Lower leg skin (tissue), 4 donors: ENCODE measurements at regions not wholly inside any gene's neighbourhood (a gene's known extent, or its start where the extent isn't known, plus 50 kb on each side); places are given as distances from the start of the nearest gene placed in this dataset.

ENCODE experiments used
- DNase-seq, 2 donors: peaks; one replicate each; pipeline ENCODE4 v3.0.0-alpha.2; 2019; ENCODE audit warnings: low spot score in 2 of 2
- H3K4me3 ChIP-seq: fragments of 200-600 bp; sonication (generic); 2 replicates; pipeline ENCODE4 v1.5.1; 2017; ENCODE audit warnings: mild to moderate bottlenecking, low read depth; ENCODE audit not compliant: poor library complexity, severe bottlenecking
- POLR2A ChIP-seq, 2 donors: fragments of 450-650 bp; IDR thresholded peaks; one replicate each; pipeline ENCODE4 v1.6.1; 2016 to 2017; ENCODE audit warnings: antibody characterized with exemption in 2 of 2, mild to moderate bottlenecking in 1 of 2, moderate library complexity in 1 of 2
- WGBS, 2 donors: methylation state at CpG; one replicate each; pipeline ENCODE4 v1.1.5; 2018; 5-methylcytosine and 5-hydroxymethylcytosine counted together
- intact Hi-C: fragments of 100-400 bp; cut with DNase I; formaldehyde crosslinking; loops from one replicate; pipeline ENCODE4 v1.15.0; 2023; ENCODE audit warnings: low total_unique reads
- TF ChIP-seq, protein P1 (sequence below), 3 donors: fragments of 450-650 bp; IDR thresholded peaks; one replicate each; pipeline ENCODE4 v1.5.1; 2016; ENCODE audit warnings: antibody characterized with exemption in 3 of 3, mild to moderate bottlenecking in 3 of 3, moderate library complexity in 2 of 3

DNA sequence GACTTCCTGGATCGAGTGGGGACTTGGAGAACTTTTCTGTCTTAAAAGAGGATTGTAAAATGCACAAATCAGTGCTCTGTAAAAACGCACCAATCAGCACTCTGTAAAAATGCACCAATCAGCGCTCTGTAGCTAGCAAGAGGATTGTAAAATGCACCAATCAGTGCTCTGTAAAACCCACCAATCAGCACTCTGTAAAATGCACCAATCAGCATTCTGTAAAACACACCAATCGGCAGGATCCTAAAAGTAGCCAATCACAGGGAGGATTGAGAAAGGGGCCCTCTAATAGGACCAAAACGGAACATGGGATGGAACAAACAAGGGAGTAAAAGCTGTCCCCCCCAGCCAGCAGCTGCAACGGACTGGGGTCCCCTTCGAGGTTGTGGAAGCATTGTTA lies 587.4 kb upstream of the ALCAM start:
- intact Hi-C loops = no loop called here
- DNase-seq = no peak
- H3K4me3 ChIP-seq = no peak overlapping the region
- TF ChIP-seq, protein P1, sequence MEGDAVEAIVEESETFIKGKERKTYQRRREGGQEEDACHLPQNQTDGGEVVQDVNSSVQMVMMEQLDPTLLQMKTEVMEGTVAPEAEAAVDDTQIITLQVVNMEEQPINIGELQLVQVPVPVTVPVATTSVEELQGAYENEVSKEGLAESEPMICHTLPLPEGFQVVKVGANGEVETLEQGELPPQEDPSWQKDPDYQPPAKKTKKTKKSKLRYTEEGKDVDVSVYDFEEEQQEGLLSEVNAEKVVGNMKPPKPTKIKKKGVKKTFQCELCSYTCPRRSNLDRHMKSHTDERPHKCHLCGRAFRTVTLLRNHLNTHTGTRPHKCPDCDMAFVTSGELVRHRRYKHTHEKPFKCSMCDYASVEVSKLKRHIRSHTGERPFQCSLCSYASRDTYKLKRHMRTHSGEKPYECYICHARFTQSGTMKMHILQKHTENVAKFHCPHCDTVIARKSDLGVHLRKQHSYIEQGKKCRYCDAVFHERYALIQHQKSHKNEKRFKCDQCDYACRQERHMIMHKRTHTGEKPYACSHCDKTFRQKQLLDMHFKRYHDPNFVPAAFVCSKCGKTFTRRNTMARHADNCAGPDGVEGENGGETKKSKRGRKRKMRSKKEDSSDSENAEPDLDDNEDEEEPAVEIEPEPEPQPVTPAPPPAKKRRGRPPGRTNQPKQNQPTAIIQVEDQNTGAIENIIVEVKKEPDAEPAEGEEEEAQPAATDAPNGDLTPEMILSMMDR (IDR thresholded peaks at IDR 0.05) = no peak
- no peak for TF ChIP-seq POLR2A (IDR thresholded peaks at IDR 0.05)
- 91 to 93% methylated on average over 7 of the region's 7 CpGs for WGBS, 2 donors

DNA sequence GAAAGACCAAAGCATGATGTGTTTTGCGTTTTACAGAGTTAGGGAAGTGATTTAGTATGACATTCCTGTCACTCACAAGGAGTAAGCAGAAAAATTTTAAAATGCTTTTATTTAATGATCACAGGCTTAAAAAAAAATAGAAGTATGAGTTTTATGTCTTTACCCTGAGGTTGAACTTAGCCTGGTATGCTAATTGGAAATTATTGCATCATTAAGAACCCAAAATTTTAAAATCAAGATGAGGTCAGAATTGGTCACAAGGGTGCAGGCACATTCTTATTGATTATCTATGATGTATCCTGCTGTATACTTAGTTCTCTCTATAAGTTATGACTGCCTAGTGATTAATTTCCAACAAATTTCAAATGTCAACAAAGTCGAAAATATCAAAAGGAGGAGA lies 585.6 kb upstream of the ALCAM start:
- 62 to 67% methylated on average over 2 of the region's 2 CpGs for WGBS, 2 donors
- no peak for DNase-seq
- H3K4me3 ChIP-seq = no peak overlapping the region
- TF ChIP-seq POLR2A (IDR thresholded peaks at IDR 0.05) = no peak
- TF ChIP-seq, protein P1 (IDR thresholded peaks at IDR 0.05) = no peak
- intact Hi-C loops = no loop called here

DNA sequence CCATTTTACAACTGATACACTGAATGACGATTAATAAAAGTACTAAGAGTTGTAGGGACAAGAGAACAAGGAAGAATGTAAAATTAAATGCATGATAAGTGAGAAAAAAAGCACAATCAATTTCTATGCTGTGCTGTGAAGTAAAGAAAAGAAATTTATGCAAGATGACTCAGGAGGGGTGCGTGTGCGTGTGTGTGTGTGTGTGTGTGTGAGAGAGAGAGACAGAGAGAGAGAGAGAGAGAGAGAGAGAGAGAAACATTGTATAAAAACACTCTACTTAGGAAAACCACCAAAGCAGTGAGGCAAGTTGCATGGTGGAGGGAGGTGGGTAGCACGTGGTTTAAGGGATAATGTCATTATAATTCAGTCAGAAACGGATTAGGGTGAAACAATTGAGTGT lies 580.8 kb upstream of the ALCAM start:
- intact Hi-C loops = no loop called here
- no peak for DNase-seq
- TF ChIP-seq POLR2A (IDR thresholded peaks at IDR 0.05) = no peak
- TF ChIP-seq, protein P1 (IDR thresholded peaks at IDR 0.05) = no peak
- 70 to 83% methylated on average over 5 of the region's 5 CpGs for WGBS, 2 donors
- no peak overlapping the region for H3K4me3 ChIP-seq

DNA sequence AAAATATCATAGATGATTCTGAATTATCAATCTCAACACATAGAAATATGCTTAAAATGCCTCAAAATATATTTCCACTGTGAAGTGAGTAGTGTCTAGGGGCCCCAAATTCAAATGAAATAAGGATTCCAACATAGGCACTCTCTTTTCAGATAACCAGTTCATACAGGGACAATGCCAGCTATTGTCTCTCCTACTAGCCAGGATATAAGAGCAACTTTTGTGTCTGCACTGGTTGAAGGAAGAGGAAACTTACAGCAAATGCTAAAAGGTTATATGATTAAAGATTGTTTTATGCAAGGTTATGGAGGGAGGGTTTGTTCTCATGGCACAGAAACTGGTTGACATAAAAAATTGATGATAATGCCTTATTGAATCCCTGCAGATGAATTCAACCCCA lies 579.4 kb upstream of the ALCAM start:
- intact Hi-C loops = no loop called here
- no peak overlapping the region for H3K4me3 ChIP-seq
- DNase-seq = no peak
- TF ChIP-seq, protein P1 (IDR thresholded peaks at IDR 0.05) = no peak
- no peak for TF ChIP-seq POLR2A (IDR thresholded peaks at IDR 0.05)

DNA sequence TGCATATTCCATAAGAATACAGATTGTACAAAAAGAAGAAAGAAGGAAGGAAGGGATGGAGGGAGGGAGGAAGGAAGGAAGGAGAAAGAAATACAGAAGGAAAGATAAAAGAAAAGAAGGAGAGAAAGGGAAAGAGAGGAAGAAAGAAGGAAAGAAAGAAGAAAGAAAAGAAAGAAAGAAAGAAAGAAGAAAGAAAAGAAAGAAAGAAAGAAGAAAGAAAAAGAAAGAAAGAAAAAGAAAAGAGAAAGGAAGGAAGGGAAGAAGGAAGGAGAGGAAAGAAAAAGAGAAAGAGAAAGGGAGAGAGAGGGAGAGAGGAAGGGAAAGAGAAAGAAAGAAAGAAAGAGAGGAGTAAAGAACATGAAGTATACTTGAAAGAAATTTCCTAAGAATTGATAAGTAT lies 577.9 kb upstream of the ALCAM start:
- no peak overlapping the region for H3K4me3 ChIP-seq
- intact Hi-C loops = no loop called here
- no peak for DNase-seq
- TF ChIP-seq POLR2A (IDR thresholded peaks at IDR 0.05) = no peak
- TF ChIP-seq, protein P1 (IDR thresholded peaks at IDR 0.05) = no peak

DNA sequence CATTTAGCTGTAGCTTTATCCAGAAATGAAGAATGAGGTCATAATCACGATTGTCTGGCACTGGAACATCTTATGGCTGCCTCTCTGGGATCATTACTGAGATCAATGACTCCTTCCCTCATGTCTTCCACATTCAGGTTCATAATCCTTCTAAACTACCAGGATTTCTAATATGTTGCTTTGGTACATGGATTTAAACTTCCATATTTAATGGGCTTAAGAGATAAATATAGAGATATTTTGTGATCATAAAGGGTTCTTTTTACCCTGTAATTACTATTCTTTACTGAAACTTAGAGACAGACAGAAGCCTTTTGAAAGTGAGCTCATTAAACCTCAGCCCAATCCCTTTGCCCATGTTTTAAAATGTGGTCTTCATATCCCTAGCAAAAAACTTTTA lies 575.4 kb upstream of the ALCAM start:
- no peak overlapping the region for H3K4me3 ChIP-seq
- no peak for DNase-seq
- intact Hi-C loops = no loop called here
- no peak for TF ChIP-seq POLR2A (IDR thresholded peaks at IDR 0.05)
- TF ChIP-seq, protein P1 (IDR thresholded peaks at IDR 0.05) = no peak
- 38 to 50% methylated on average over 1 of the region's 1 CpG for WGBS, 2 donors
